ENCODE measurements at regions not wholly inside any gene's neighbourhood (a gene's known extent, or its start where the extent isn't known, plus 50 kb on each side); places are given as distances from the start of the nearest gene placed in this dataset.

DNA sequence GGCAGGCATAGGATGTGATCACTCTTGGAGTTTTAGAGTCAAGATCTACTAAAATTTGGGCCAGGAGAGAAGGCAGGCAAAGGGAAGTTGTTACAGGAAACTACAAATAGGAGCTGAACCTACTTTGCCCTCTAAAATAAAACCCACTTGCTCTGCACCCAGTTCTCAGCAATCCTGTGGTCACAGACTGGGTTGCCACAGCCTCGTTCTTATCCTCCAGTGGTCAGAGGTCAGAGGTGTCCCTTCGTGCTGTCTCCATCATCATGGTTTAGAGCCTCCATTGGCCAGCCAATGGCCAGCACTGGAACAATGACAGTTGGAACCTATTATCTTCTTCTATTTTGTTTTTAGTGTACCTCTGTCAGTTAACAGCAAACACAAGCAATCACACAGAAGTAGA, 90.7 kb upstream of the TNP1 start:
- Mint-ChIP-seq H3K36me3 (peaks cover 2% of the 10 kb centered on the region), H3K4me3 (no peak overlapping the region), H3K9me3 (peaks cover 6% of the 10 kb centered on the region), H3K27ac (no peak overlapping the region), H3K4me1 (ENCODE audit: low read depth) (no peaks in the 10 kb centered on the region), H3K27me3 (peaks cover 2% of the 10 kb centered on the region)
- ChIA-PET CTCF (no interaction called here), POLR2A (no interaction called here)
- intact Hi-C loops (cut with micrococcal nuclease), result no loop called here
- DNase-seq, result no peak

DNA sequence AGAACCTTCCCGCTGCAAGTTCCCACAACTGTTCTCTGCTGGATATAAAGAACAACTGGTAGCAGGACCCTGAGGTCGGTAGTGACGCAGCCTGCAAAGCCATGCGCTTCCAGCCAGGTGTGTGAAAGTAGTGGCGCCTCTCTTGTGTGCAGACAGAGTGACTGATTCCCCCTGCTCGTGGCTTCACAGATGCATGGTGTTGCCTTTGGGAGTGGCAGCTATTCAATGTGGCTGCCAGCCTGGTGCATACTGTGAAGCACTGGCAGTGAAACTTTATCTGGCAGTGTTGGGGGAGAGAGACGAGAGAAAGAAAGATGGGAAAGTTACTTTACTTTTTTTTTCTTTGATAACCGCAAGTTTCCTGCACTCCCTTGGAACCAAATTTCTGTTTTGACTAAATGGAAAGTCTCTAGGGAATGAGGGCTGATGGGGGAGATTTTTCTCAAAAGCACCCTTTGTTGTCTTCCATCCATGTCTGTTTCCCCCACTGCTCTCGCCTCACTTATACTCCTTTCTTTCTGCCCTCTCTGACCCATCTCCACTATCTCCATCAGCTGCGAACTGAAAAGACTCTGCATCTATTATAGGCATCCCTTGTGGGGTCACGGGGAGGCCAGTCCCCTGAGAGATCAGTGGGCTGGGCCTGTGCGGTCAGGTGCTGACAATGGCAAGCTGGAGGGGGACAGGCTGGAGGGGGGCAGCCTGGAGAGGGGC, 90.0 kb upstream of the TNP1 start:
- Mint-ChIP-seq H3K9me3 (peaks cover 3% of the 10 kb centered on the region), H3K36me3 (peaks cover 1% of the 10 kb centered on the region), H3K4me3 (no peak overlapping the region), H3K27me3 (peaks cover 2% of the 10 kb centered on the region), H3K27ac (no peak overlapping the region), H3K4me1 (ENCODE audit: low read depth) (no peaks in the 10 kb centered on the region)
- POLR2A ChIA-PET, result no interaction called here
- CTCF ChIA-PET, result no interaction called here
- intact Hi-C loops (cut with micrococcal nuclease), result no loop called here
- DNase-seq, result no peak

- peaks cover 2% of the 10 kb centered on the region for H3K27me3 Mint-ChIP-seq
- no peak for DNase-seq
- POLR2A ChIA-PET, result no interaction called here
- CTCF ChIA-PET, result no interaction called here
- no peak overlapping the region for H3K27ac Mint-ChIP-seq
- H3K4me3 Mint-ChIP-seq, result no peak overlapping the region
- no peaks in the 10 kb centered on the region for H3K36me3 Mint-ChIP-seq
- intact Hi-C loops (cut with micrococcal nuclease), result no loop called here
- H3K9me3 Mint-ChIP-seq, result no peaks in the 10 kb centered on the region
- no peaks in the 10 kb centered on the region for H3K4me1 Mint-ChIP-seq (ENCODE audit: low read depth)
These were observed 87.2 kb upstream of the TNP1 start for GRCh38 chr2:216947055-216947454.

- intact Hi-C loops (cut with micrococcal nuclease), result no loop called here
- CTCF ChIA-PET, result interaction anchor here (1.0 kb wide), 1 partner anchor 197 kb away, joined by 3 read pairs; no protein-coding TSS in a partner anchor
- H3K27me3 Mint-ChIP-seq, result peaks cover 4% of the 10 kb centered on the region
- no peaks in the 10 kb centered on the region for H3K9me3 Mint-ChIP-seq
- POLR2A ChIA-PET, result no interaction called here
- no peak for DNase-seq
- no peaks in the 10 kb centered on the region for H3K4me1 Mint-ChIP-seq (ENCODE audit: low read depth)
- no peak overlapping the region for H3K27ac Mint-ChIP-seq
- H3K4me3 Mint-ChIP-seq, result no peak overlapping the region
- no peaks in the 10 kb centered on the region for H3K36me3 Mint-ChIP-seq
These were observed 84.9 kb upstream of the TNP1 start for GRCh38 chr2:216944733-216945132.

- no peak overlapping the region for H3K4me3 Mint-ChIP-seq
- POLR2A ChIA-PET, result no interaction called here
- H3K27me3 Mint-ChIP-seq, result peaks cover 7% of the 10 kb centered on the region
- H3K36me3 Mint-ChIP-seq, result no peaks in the 10 kb centered on the region
- CTCF ChIA-PET, result no interaction called here
- H3K4me1 Mint-ChIP-seq (ENCODE audit: low read depth), result no peaks in the 10 kb centered on the region
- intact Hi-C loops (cut with micrococcal nuclease), result no loop called here
- no peak for DNase-seq
- no peaks in the 10 kb centered on the region for H3K9me3 Mint-ChIP-seq
- no peak overlapping the region for H3K27ac Mint-ChIP-seq
These were observed 83.2 kb upstream of the TNP1 start for GRCh38 chr2:216943109-216943508.

GRCh38 chr2:216942465-216942864, 82.6 kb upstream of the TNP1 start:
- DNase-seq, result no peak
- Mint-ChIP-seq H3K27ac (no peak overlapping the region), H3K4me1 (ENCODE audit: low read depth) (no peaks in the 10 kb centered on the region), H3K4me3 (no peak overlapping the region), H3K36me3 (no peaks in the 10 kb centered on the region), H3K27me3 (peaks cover 7% of the 10 kb centered on the region), H3K9me3 (no peaks in the 10 kb centered on the region)
- CTCF ChIA-PET, result no interaction called here
- intact Hi-C loops (cut with micrococcal nuclease), result no loop called here
- POLR2A ChIA-PET, result no interaction called here

DNA sequence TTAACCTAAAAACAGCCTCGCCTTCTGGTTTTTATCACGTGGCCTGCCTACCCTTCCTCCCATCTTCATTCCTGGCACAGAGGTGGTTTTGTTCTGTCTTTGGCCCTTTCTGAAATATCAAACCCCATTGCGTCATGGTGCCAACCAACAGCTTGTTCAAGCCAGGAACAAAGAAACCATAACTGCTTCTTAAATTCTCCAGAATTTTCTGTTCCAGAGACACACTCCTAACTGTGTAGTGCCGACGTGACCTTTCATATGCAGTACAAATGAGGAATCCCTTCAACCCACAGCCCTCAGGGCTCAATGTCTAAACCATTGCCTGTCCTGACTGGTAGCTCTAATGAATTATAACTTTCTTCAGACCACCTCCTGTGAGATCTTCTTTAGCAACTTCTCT, 82.2 kb upstream of the TNP1 start:
- H3K9me3 Mint-ChIP-seq, result no peaks in the 10 kb centered on the region
- ChIA-PET POLR2A (no interaction called here), CTCF (no interaction called here)
- H3K4me3 Mint-ChIP-seq, result no peak overlapping the region
- H3K4me1 Mint-ChIP-seq (ENCODE audit: low read depth), result no peaks in the 10 kb centered on the region
- H3K36me3 Mint-ChIP-seq, result no peaks in the 10 kb centered on the region
- intact Hi-C loops (cut with micrococcal nuclease), result no loop called here
- H3K27ac Mint-ChIP-seq, result no peak overlapping the region
- no peak for DNase-seq
- H3K27me3 Mint-ChIP-seq, result peaks cover 5% of the 10 kb centered on the region

DNA sequence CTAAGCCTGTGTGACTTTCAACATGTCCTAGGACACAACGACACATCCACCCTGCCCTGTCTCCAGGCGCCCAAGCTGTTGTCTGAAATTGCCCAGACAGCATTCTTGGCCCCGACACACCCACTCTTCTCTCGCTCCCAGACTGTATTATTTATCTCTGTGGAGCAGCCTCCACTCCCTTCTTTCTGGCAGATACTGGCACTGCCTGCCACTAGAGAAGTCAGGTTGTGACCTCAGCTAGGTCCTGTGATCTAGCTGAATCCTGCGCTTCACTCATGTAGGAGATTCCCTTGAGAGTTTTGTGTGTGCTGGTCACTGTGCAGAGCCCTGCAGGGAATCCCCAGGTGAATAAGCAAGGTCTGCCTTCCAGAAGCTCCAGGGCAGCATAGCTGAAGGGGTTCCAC, 77.1 kb upstream of the TNP1 start:
- Mint-ChIP-seq H3K4me1 (ENCODE audit: low read depth) (no peaks in the 10 kb centered on the region), H3K27ac (no peak overlapping the region), H3K9me3 (no peaks in the 10 kb centered on the region), H3K27me3 (peaks cover 5% of the 10 kb centered on the region), H3K4me3 (no peak overlapping the region), H3K36me3 (no peaks in the 10 kb centered on the region)
- DNase-seq, result no peak
- ChIA-PET POLR2A (no interaction called here), CTCF (no interaction called here)
- intact Hi-C loops (cut with micrococcal nuclease), result no loop called here

GRCh38 chr2:216934623-216935022, 74.8 kb upstream of the TNP1 start:
- ChIA-PET POLR2A (no interaction called here), CTCF (no interaction called here)
- H3K4me3 Mint-ChIP-seq, result no peak overlapping the region
- H3K27me3 Mint-ChIP-seq, result peaks cover 3% of the 10 kb centered on the region
- H3K27ac Mint-ChIP-seq, result no peak overlapping the region
- DNase-seq, result no peak
- H3K9me3 Mint-ChIP-seq, result no peaks in the 10 kb centered on the region
- H3K4me1 Mint-ChIP-seq (ENCODE audit: low read depth), result no peaks in the 10 kb centered on the region
- H3K36me3 Mint-ChIP-seq, result no peaks in the 10 kb centered on the region
- intact Hi-C loops (cut with micrococcal nuclease), result no loop called here

GRCh38 chr2:216934151-216934550, 74.3 kb upstream of the TNP1 start:
- POLR2A ChIA-PET, result no interaction called here
- intact Hi-C loops (cut with micrococcal nuclease), result no loop called here

DNA sequence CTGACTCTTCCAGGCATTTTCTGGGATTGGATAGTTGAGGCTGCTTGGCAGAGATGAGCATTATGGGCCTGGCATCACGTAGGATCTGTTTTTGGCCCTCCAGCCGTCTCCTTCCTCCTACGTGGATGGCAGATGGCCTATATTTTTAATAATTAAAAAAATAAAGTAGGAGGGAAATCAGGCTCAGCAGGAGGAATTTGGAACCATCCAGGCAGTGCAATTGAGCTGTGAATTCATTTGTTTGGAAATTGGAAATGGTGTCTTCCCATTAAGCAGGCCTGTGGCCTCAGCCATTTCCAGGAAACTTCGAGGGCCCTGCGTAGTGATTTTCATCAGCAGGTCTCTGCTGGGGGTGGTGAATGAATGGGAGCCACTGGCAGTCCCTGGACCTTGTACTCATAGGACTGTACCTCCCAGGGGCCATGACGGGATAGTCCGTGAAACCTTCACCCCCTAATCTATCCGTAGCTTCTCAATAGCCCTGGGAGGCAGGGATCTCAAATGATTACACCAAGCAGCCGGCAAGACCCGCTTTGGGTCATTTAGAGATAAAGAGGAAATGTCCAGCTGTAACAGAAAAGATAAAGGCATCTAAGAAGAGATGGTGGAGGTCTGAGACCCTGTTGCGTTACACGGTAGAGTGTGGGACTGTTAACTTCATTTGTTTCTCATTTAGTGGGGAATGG, 73.1 kb upstream of the TNP1 start:
- Mint-ChIP-seq H3K27ac (no peak overlapping the region), H3K4me1 (ENCODE audit: low read depth) (no peaks in the 10 kb centered on the region), H3K36me3 (no peaks in the 10 kb centered on the region), H3K9me3 (no peaks in the 10 kb centered on the region), H3K4me3 (no peak overlapping the region), H3K27me3 (no peaks in the 10 kb centered on the region)
- CTCF ChIA-PET, result no interaction called here
- intact Hi-C loops (cut with micrococcal nuclease), result no loop called here
- no peak for DNase-seq
- POLR2A ChIA-PET, result no interaction called here

More at GRCh38 chr2:216934151-216934550, 74.3 kb upstream of the TNP1 start:
- Mint-ChIP-seq H3K27ac (no peak overlapping the region), H3K9me3 (no peaks in the 10 kb centered on the region), H3K4me1 (ENCODE audit: low read depth) (no peaks in the 10 kb centered on the region), H3K4me3 (no peak overlapping the region), H3K36me3 (no peaks in the 10 kb centered on the region), H3K27me3 (peaks cover 3% of the 10 kb centered on the region)
- CTCF ChIA-PET, result no interaction called here
- DNase-seq, result no peak

- Mint-ChIP-seq H3K36me3 (no peaks in the 10 kb centered on the region), H3K9me3 (no peaks in the 10 kb centered on the region), H3K4me3 (no peak overlapping the region), H3K4me1 (ENCODE audit: low read depth) (no peaks in the 10 kb centered on the region), H3K27ac (no peak overlapping the region), H3K27me3 (no peaks in the 10 kb centered on the region)
- ChIA-PET POLR2A (no interaction called here), CTCF (no interaction called here)
- DNase-seq, result no peak
- intact Hi-C loops (cut with micrococcal nuclease), result no loop called here
These were observed 72.4 kb upstream of the TNP1 start for GRCh38 chr2:216932113-216932862.

- H3K9me3 Mint-ChIP-seq, result no peaks in the 10 kb centered on the region
- intact Hi-C loops (cut with micrococcal nuclease), result no loop called here
These were observed 70.9 kb upstream of the TNP1 start for GRCh38 chr2:216930716-216931115.

More at GRCh38 chr2:216930716-216931115, 70.9 kb upstream of the TNP1 start:
- no peak overlapping the region for H3K27ac Mint-ChIP-seq
- H3K27me3 Mint-ChIP-seq, result no peaks in the 10 kb centered on the region
- ChIA-PET CTCF (interaction anchor here (1.0 kb wide), 1 partner anchor 57 kb away, joined by 3 read pairs; no protein-coding TSS in a partner anchor), POLR2A (no interaction called here)
- no peaks in the 10 kb centered on the region for H3K4me1 Mint-ChIP-seq (ENCODE audit: low read depth)
- H3K4me3 Mint-ChIP-seq, result no peak overlapping the region
- H3K36me3 Mint-ChIP-seq, result no peaks in the 10 kb centered on the region
- DNase-seq, result no peak

All from activated CD4-positive, alpha-beta memory T cell treated with anti-CD3 and anti-CD28 coated beads for 36 hours (primary cell).